ENCODE measurements at regions not wholly inside any gene's neighbourhood (a gene's known extent, or its start where the extent isn't known, plus 50 kb on each side); places are given as distances from the start of the nearest gene placed in this dataset.

DNA sequence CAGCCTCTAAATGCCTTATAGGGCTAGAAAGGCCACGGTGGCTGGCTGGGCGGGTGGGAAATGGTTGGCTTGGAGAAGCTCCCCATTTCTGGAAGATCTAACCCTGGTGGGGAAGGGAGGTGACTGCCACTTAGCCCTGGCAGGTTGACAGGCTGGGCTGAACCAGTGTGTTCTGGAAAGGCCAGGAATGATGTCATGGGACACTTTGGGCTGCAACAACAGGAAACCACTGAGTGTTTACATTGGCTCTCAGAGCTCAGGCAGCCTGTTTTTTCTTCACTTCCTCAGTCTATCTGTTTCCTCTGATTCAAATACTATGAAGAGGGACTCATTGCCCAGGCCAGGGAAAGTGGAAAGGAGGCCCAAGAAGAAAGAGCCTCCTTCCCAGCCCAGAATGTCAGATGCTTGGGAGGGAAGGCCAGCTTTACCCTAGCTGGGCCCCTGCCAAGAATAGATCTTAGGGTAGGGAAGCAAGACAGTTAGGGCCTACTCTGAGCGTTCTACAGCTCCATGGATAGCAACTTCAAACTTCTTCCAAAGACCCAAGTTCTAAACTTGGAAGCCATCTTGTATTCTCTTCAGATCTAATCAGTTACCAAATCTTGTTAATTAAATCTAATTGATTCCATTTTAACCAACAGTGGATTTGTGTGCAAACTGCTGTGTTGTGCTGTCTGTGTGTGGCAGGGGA is 65.8 kb upstream of the MSN start:
- TF ChIP-seq, protein P1, sequence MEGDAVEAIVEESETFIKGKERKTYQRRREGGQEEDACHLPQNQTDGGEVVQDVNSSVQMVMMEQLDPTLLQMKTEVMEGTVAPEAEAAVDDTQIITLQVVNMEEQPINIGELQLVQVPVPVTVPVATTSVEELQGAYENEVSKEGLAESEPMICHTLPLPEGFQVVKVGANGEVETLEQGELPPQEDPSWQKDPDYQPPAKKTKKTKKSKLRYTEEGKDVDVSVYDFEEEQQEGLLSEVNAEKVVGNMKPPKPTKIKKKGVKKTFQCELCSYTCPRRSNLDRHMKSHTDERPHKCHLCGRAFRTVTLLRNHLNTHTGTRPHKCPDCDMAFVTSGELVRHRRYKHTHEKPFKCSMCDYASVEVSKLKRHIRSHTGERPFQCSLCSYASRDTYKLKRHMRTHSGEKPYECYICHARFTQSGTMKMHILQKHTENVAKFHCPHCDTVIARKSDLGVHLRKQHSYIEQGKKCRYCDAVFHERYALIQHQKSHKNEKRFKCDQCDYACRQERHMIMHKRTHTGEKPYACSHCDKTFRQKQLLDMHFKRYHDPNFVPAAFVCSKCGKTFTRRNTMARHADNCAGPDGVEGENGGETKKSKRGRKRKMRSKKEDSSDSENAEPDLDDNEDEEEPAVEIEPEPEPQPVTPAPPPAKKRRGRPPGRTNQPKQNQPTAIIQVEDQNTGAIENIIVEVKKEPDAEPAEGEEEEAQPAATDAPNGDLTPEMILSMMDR (IDR thresholded peaks at IDR 0.05 in 2 of 3, conservative IDR thresholded peaks at IDR 0.05 in 1 of 3; ENCODE audit: borderline replicate concordance in 1 of 3, insufficient read depth in 1 of 3, low read depth in 2 of 3, low read length in 2 of 3): no peak
- TF ChIP-seq CBX3 (IDR thresholded peaks at IDR 0.05; ENCODE audit: low read depth): no peak
- TF ChIP-seq POLR2A (IDR thresholded peaks at IDR 0.05; ENCODE audit: borderline replicate concordance, extremely low read depth, insufficient read depth, insufficient read length): no peak
- TF ChIP-seq, protein P2, sequence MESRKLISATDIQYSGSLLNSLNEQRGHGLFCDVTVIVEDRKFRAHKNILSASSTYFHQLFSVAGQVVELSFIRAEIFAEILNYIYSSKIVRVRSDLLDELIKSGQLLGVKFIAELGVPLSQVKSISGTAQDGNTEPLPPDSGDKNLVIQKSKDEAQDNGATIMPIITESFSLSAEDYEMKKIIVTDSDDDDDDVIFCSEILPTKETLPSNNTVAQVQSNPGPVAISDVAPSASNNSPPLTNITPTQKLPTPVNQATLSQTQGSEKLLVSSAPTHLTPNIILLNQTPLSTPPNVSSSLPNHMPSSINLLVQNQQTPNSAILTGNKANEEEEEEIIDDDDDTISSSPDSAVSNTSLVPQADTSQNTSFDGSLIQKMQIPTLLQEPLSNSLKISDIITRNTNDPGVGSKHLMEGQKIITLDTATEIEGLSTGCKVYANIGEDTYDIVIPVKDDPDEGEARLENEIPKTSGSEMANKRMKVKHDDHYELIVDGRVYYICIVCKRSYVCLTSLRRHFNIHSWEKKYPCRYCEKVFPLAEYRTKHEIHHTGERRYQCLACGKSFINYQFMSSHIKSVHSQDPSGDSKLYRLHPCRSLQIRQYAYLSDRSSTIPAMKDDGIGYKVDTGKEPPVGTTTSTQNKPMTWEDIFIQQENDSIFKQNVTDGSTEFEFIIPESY (IDR thresholded peaks at IDR 0.05; ENCODE audit: extremely low read depth, insufficient replicate concordance, low read length): no peak
- no peak for TF ChIP-seq POLR2AphosphoS5 (IDR thresholded peaks at IDR 0.05; ENCODE audit: low read depth, low read length)
- no peak for TF ChIP-seq SP1 (IDR thresholded peaks at IDR 0.05; ENCODE audit: low read depth)
- TF ChIP-seq ELF1 (IDR thresholded peaks at IDR 0.05; ENCODE audit: borderline replicate concordance, low read depth): no peak
- TF ChIP-seq YY1 (IDR thresholded peaks at IDR 0.05; ENCODE audit: extremely low read depth, insufficient replicate concordance, low read depth, low read length): no peak
- no peak for TF ChIP-seq CEBPB (IDR thresholded peaks at IDR 0.05; ENCODE audit: low read depth)
